Peyer's patch (tissue), 4 donors: ENCODE measurements at regions not wholly inside any gene's neighbourhood (a gene's known extent, or its start where the extent isn't known, plus 50 kb on each side); places are given as distances from the start of the nearest gene placed in this dataset.

Experiments
- CTCF ChIP-seq, 6 experiments: fragments of 450-650 bp in 4 of 6; fragments of 200-600 bp in 2 of 6; sonication (generic) in 1 of 6; IDR thresholded peaks; one replicate each; pipeline ENCODE4 v1.5.1; 2017 to 2019; ENCODE audit warnings: antibody characterized with exemption in 6 of 6, mild to moderate bottlenecking in 3 of 6, moderate library complexity in 1 of 6
- POLR2A ChIP-seq, 2 donors: fragments of 450-650 bp; IDR thresholded peaks; one replicate each; pipeline ENCODE4 v1.5.1; 2017; ENCODE audit warnings: antibody characterized with exemption in 2 of 2, mild to moderate bottlenecking in 2 of 2, moderate library complexity in 2 of 2

- TF ChIP-seq CTCF (IDR thresholded peaks at IDR 0.05) = no peak
- no peak for TF ChIP-seq POLR2A (IDR thresholded peaks at IDR 0.05)
These were observed 76.9 kb downstream of the ING1 start for GRCh38 chr13:110790371-110790770.
